ENCODE measurements at regions not wholly inside any gene's neighbourhood (a gene's known extent, or its start where the extent isn't known, plus 50 kb on each side); places are given as distances from the start of the nearest gene placed in this dataset.

- no peak for TF ChIP-seq EZH2phosphoT487 (conservative IDR thresholded peaks at IDR 0.05; ENCODE audit: low read length)
- TF ChIP-seq CTCF (IDR thresholded peaks at IDR 0.05; ENCODE audit: insufficient read depth, low read length, poor library complexity, severe bottlenecking) = no peak
These were observed 135.5 kb downstream of the IRS1 start for GRCh38 chr2:226664140-226664539.
